WI38 (cell line): ENCODE measurements at regions not wholly inside any gene's neighbourhood (a gene's known extent, or its start where the extent isn't known, plus 50 kb on each side); places are given as distances from the start of the nearest gene placed in this dataset.
"Not testable (repeated sequence)": the region's sequence is repeated elsewhere in the genome, so short reads cannot be mapped to it uniquely, and the experiment has no call there.

Source experiments
- H3K4me3 ChIP-seq: 2 replicates; pipeline ENCODE4 v1.5.1; 2011; ENCODE audit warnings: low read depth, mild to moderate bottlenecking, control low read depth, low read length
- CTCF ChIP-seq: IDR thresholded peaks from 2 replicates; pipeline ENCODE4 v1.5.1; 2012; ENCODE audit warnings: low read depth, mild to moderate bottlenecking, control low read depth, low read length

GRCh38 chr13:90047600-90047999 is 1299.9 kb upstream of the MIR17HG start:
- no peak overlapping the region for H3K4me3 ChIP-seq
- TF ChIP-seq CTCF = no peak

GRCh38 chr13:90049989-90050671 is 1297.4 kb upstream of the MIR17HG start:
- no peak overlapping the region for H3K4me3 ChIP-seq
- TF ChIP-seq CTCF = no peak

- no peak for TF ChIP-seq CTCF
- H3K4me3 ChIP-seq = no peak overlapping the region
These were observed 1292.4 kb upstream of the MIR17HG start for GRCh38 chr13:90055121-90055520.

- no peak overlapping the region for H3K4me3 ChIP-seq
- no peak for TF ChIP-seq CTCF
These were observed 1291.7 kb upstream of the MIR17HG start for GRCh38 chr13:90055760-90056159.

- H3K4me3 ChIP-seq = not testable (repeated sequence)
These were observed 1283.3 kb upstream of the MIR17HG start for GRCh38 chr13:90064226-90064625.

- no peak overlapping the region for H3K4me3 ChIP-seq
- TF ChIP-seq CTCF = no peak
These were observed 1278.8 kb upstream of the MIR17HG start for GRCh38 chr13:90068658-90069057.

- H3K4me3 ChIP-seq = no peak overlapping the region
- TF ChIP-seq CTCF = no peak
These were observed 1277.1 kb upstream of the MIR17HG start for GRCh38 chr13:90070362-90070761.

GRCh38 chr13:90070837-90071525 is 1276.5 kb upstream of the MIR17HG start:
- TF ChIP-seq CTCF = no peak
- no peak overlapping the region for H3K4me3 ChIP-seq
